D341Med (cell line): ENCODE measurements at regions not wholly inside any gene's neighbourhood (a gene's known extent, or its start where the extent isn't known, plus 50 kb on each side); places are given as distances from the start of the nearest gene placed in this dataset.

Experiments used
- DNase-seq: peaks from one replicate; pipeline ENCODE4 v3.0.0; 2012; ENCODE audit warnings: low spot score

DNA sequence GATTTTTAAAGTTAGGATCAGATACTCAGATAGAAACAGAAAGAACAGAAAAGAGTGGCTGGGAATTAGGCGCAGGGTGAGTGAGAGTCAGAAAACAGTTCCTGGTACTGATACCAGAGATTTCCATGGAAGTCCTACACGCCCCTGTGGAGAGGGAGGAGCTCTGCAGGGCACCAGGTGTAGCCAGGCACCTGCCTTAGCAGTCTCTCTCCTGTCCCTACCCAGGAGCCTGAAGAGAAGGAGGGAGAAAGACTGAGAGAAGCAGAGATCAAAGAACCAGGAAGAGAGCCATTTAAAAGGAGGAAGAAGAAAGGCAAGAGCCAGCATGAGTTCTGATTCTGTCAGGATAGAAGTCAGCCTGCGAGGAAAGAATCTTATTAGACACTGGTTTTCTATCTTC, 65.0 kb downstream of the CBLN1 start:
- DNase-seq, result no peak

DNA sequence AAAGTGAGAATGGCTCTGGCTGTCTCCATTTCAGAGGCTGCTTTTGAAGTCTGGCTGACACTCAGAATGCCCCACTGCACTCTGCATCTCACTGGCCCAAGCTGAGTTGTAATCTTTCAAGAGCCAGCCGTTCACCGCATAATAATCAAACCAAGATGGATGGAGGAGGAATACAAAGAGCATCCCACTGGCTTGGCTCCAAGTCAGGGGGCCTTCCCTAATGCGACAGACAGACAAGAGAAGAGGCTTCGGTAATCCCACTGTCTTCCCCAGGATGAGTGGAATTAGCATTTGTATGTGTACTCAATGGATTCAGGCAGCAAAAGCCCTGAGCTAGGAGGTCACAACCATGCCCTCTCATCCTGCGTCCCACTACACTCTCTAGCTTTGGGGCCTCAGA, 68.0 kb downstream of the CBLN1 start:
- DNase-seq, result no peak

DNA sequence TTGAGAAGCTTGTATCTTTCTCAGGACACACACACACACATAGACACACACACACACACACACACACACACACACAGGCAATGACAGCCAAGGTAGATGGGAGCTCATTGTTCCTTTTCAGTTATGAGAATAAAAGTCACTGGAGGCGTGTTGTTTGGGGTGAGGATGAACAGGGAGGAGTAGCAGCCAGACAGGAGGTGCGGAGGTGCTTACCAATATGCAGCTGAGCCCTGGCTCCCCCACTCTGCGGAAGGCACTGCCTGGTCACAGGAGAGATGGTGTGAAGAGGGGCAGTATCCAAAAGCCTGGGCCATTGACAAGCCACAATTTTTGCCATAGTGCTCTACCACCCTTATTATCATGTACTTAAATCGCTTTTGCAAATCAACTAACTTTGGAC, 77.4 kb downstream of the CBLN1 start:
- no peak for DNase-seq

DNA sequence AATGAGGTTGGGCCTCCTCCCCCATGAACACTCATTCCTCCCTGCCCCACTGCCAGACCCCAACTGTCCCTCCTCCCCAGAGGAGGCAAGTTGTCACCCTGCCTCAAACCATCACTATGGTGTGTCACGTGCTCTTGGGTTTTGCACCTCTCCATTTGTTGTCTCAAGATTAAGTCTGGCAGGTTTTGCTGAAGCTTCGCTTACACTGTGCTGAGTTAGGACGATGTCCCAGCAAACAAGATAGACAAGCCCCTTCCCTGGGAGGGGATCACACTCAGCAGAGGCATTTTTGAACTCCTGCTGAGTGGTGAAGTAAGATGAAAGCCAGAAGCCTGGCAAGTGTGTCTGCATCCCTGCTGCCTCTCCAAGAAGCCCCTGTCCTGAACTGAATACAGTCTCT, 78.3 kb downstream of the CBLN1 start:
- DNase-seq, result no peak

DNA sequence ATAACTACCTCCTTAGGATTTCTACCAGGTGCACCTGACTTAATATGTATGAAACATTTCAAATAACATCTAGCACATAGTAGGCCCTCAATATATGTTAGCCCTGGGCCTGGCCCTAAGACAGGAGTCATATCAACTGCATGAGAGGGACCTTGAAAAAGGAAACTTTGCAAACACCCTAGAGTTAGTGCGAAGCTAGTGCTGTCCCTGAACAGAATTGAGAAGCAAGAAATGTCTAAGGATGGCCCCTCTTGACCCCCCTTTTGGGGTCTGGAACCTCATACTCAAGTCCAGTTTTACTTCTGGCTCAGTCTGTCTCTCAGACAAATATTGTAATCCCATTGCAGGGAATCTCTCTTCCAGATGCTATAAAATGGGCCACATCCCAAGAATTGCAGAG, 80.5 kb downstream of the CBLN1 start:
- no peak for DNase-seq

DNA sequence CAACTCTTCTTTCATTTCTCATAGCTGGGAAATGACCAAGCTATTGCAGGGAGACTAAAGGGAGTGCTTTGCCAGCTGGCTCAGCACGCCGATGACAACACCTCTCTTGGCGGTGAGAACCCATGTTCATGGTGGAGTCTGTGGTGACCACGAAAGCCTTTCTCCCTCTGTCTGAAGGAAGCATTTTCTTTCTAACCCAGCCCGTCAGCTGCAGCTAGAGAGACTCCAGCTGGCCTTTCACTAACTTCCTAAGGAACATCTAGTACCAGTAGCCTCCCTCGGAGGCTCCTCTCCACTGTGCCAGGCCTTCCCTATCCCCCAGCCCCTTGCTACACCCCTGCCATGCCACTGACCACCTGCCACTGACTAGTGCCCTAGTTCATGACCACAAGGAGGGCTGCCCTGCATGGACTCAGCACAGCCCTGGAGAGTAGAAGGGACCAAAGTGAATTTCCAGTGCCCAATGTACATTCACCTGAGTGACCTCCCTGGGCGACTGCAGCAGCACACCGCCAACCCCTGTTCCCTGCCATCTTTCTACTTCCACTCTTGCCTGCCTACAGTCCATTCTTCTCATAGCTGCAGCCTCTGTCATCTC, 81.3 kb downstream of the CBLN1 start:
- DNase-seq, result no peak

DNA sequence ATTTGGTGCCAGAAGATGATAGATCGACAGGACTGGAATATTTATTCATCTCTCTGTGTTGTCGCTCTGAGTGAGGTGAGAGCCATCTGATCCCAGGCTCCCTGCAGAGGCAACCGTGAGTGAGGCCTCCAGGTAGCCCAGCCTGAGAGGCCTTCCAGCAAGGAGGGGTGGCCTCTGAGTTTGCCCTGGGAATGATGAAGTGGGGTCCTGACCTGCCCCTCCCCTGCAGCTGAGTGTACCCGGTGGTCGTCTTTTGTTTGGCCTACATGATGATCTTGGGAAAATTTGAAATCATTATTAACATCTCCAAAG, 86.4 kb downstream of the CBLN1 start:
- DNase-seq, result no peak

DNA sequence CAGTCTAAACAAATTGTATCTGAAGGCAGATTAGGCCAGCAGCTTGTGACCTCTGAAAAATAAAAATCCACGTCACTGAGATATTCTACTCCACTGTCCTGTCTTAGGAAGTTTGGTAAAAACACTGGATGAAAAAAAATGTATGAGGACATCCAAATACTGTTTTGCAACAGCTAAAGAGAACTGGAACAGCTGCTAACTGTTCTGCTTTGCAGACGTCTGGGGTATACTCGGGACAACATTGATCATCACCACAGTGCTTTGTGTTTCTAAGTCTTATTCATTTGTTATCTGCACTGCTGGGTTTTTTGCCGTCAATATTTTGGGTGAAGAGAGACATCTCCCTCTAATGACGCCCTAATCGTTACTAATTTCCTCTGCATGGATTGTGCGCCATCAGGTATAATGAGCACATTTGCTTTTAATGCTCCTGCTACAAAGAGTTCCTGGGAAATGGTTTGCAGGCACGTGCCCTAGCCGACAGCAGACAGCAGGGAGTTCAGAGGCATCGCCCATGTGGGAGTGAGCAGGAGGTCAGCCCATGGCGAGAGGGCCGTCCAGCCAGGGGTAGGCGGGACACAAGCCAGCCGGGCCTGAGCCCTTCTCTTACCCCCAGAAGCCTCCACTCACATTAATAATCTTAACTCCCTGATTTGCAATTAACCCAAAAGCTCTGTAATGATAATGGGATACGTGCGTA, 87.0 kb downstream of the CBLN1 start:
- DNase-seq, result no peak

DNA sequence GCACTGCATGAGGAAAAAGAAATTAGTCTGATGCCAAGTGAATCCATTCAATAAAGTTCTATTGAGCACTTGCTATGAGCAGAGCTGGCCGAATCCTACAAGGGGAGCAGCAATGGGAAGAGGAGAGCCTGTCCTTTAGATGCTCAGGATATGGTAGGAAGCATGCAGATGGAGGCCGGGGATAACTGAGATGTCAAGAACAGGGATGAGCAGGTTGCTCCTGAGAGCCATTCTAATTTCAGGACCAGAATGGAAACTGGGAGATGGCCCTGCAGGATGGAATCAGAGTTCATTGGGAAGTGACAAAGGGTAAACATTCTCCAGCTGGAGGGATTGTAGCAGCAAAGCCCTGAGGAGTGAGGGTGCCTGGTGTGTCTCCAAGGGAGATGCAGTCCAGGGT, 88.0 kb downstream of the CBLN1 start:
- DNase-seq, result no peak

DNA sequence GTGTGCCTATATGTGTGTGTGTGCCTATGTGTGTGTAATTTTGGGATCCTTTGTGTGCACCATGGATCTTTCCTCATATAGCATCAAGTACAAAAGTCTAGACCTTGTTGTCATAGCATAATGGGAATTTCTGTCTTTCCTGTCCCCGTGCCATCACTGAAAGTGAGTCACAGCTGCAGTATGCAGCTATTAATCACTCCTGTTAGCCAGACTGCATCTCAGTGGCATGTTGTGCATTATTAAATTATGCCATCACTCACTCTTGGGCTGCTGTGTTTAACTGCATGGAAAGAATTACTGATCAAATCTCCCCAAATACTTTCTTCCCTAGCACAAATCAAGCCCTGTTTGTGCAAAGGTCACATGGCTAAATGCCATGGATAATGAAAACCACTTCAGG, 92.4 kb downstream of the CBLN1 start:
- no peak for DNase-seq

DNA sequence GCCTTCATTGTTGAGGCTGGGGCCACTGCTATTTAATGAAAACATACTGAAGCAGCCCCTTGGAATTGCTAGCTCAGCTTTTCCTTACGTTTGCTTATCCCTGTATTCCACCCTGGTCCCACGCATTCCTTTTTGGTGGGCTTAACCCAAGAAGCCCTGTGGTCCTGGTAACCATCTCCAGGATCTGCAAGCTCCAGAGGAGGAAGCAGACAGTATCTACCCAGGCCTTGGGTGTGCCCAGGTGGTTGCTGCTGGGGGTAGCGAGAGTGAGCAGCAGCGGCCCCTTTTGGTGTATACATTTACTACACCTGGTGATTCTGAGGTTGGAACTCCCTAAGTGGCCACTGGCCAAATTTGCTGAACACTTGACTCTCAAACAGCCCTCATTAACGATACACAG, 97.7 kb downstream of the CBLN1 start:
- peak; percentile 29 for DNase-seq

DNA sequence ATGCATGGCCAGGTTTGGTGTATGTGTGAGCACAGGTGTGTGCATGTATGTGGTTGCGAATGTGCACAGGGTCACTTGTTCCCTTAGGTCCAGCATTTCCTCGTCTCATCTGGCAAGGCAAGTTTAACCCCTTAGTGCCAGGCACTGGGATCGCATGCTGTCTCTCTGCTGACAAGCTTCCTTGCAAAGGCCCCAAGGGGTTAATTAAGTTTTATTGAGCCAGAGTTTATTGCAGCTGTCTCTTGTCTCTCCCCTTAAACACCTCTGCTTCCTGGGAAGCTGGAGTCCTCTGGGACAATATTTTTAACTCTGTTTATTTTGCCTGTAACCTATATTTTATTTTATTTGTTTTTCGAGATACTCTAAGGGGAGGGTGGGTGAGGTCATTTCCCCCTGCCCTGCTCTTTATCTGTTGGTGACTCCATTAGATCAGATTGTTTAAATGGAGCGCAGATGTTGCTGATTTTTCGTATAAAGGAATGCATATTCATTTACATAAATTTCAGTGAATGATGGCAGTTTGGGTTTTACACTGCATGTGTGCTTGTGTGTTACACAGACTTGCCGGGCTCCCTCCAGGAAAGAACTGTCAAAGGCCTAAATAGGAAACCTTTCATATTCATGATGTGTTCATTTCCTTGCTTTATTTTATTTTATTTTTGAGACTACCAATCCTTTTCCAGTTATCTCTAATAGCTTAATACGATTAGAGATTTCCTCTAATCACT, 99.7 kb downstream of the CBLN1 start:
- DNase-seq, result no peak

DNA sequence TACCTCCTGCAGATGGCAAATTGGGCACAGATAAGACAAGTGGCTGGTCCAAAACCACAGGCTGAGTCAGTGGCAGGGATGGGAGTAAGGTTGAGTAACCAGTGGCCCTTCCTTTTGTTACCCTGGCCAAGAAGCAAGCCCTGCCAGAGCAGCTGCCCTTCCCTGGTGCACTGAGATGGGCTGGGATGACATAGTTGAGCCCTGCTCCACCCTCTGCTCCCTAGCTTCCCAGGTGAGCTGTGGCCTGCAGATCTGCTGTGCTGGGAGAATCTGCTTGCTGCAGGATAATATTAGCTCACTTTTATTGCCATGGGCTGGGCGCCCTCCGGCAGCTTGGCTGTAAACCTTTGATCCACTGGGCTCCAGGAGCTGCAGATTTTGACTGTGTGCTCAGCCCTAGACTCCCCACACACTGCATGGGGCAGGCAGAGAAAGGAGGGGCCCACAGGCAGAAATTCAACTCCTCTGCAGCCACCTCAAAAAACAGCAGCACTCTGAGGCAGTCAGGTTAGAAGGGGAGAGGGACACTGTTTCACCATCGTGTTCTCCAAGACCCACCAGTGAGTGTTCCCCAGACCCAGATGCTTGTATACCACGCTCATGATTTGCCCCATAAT, 101.8 kb downstream of the CBLN1 start:
- no peak for DNase-seq

DNA sequence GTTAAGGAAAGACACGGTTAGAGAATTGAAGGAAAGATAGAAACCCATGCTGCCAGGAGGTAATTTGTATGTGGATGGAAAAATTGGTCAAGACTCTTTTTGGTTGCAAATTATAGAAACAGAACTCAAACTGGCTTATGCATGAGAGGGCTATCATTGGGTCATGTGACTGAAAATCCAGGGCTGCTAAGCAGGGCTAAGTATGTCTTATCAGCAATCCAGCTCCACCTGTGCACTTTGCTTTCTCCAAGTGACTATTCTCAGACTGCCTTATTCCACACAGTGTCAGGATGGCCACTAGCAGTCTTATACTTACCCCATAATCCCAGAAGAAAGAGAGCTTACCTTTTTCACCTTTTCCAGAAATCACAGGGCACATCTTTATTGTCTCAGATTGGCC, 113.5 kb downstream of the CBLN1 start:
- no peak for DNase-seq

DNA sequence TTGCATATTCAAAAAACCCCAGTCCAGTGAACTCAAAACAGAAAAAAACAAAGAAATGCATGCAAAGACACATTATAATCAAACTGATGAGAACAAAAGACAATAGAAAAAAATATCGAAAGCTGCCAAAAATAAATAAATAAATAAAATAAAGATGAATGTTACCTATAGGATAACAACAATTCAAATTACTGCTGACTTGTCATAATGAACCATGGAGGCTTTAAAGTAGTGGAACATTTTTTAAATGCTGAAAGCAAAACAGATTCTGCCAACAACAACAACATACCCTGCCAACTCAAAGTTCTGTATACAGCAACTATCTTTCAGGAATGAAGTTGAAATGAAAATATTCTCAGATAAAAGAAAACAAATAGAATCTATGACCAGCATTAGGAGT, 116.6 kb downstream of the CBLN1 start:
- no peak for DNase-seq

DNA sequence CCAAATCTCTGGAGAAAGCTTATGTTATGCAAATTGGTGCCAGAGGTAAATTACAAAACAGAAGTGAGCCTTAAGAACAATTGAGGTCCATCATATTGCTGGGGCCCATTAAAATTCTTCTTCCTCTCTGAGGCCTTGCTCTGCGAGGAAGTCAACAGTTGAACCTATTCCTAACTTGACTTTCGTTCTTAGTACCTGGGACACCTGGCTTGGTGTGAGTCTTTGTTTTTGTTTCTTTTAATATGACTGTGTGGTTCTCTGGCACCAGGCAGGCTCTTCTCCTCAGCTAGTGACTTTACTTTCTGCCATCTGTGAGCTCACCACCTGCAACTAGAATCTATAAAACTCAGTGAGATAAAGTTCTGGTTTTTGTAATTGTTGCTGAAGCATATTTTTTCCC, 120.4 kb downstream of the CBLN1 start:
- DNase-seq, result no peak

DNA sequence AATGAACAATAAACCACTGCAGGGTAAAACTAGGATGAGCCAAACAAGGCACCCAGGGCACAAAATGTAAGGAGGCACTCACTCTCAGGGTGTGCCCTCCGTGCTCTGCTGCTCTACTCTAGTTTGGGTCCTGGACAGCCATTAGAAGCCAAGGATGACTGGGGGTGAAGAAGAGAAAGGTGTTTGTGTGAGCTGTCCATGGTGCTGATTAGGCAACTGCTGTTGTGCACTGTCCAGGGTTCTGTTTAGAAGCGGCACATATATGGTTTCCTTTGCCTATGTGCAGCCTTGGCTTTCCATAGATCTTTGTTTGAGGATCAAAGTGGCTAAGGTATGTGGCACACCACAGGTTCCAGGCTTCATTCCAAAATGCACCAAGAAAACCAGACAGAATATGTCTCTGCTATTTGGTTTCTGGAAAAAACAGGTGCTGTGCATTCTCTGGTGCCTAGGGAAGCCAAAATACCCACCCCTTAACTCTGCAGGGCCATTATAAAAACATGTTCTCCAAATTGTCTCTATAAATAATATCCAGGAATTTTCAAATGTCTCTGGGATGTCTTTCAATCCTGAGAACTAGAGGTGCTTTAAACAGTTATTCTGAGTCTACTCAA, 123.5 kb downstream of the CBLN1 start:
- DNase-seq, result no peak

DNA sequence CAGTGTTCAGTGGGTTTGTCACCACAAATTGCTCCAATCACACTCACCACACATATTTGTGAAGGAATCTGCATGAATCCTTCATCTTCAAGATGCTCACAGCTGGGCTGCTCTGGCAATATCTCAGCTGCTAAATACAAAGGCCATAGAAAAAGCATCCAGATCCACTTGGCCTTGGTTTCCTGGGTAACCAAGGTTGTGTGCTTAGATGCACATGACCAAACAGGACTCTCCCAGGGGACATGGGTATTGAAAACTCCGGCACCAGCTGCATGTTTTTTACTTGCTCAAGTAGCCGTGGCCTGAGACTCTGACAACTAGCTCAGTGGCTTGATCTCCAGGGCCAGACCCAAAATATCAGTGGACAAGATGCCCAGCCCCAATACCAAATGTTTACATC, 131.3 kb downstream of the CBLN1 start:
- no peak for DNase-seq

DNA sequence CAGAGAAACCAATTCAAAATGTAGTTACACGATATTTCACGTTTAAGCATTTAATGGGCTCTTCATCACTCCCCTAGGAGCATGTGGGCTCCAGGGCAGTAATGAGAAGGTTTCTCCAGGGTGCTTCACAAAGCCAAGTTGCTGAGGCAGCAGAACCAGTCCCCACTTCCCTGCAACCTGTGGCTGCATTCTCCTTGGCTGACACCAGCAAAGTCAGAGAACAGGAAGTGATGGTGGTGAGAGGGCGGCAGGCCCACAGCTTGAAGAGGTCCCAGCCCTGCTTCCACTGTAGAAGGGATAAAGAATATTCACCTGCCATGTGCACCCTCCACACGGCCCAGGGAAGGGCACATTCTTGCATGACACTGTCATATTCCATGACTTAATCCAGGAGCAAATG, 133.2 kb downstream of the CBLN1 start:
- DNase-seq, result no peak

DNA sequence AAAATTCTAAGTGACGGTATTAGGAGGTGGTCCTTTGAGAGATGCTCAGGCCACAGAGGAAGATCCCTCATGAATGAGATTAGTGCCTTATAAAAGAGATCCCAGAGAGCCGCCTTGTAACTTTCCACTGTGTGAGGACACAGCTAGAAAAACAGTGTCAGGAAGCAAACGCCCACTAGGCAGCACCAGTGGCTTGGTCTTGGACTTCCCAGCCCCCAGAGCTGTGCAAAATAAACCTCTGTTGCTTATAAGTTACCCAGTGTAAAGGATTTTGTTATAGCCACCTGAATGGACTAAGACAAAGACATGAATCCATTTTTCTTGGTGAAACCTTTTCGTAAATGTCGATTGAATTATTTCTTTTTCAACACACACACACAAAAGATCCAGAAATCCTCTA, 141.0 kb downstream of the CBLN1 start:
- no peak for DNase-seq

DNA sequence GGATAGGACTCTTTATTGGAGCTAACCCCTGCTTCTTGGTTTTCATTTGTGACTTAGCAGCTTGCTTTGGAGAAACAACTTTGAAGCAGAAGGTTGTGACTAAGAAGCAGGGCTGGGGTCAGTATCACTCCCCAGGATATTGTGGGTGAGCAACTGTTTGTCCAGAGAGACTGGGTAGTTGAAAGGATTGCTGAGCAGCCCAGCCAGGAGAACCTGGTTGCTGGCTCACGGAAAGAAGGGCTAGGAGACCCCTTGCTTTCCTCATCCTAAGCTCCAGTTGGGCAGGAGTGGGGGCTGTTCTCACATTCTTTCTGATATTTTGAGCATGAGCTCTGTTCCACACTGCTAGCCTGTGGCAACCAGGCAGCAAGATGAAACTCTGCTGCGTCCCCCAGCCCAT, 151.2 kb downstream of the CBLN1 start:
- DNase-seq, result no peak

DNA sequence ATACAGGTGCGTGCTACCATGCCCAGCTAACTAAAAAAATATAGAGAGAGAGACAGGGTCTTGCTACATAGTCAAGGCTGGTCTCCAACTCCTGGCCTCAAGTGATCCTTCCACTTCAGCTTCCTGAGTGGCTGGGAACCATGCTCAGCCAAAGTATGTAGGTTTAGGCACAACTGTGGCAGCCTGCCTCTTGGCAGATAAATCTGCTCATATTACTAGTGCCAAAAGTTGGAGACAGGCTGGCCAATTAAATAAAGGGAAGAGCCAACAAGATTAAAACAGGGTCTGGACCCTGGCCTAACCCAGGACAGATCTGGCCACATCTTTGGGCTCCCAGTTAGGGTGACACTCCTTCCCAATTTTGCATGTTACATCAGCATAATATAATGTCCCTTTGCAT, 151.7 kb downstream of the CBLN1 start:
- no peak for DNase-seq

DNA sequence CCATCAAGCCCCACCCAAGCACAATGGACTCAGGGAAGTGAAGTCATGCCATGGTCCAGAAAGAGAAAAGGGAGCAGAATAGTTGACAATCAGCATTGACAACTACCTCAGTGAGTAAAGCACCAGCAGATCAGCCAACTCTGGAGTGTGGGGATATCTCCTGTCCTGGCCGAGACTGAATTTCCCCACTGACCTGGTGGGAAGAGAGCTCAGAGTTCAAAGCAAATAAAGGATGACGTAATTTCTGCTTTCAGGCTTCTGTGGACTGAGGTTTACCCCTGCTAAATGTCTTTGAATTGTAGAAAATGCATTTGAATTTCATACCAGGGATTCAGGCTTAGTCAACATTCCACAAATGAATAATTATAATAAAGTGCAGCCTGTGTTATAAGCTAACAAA, 152.9 kb downstream of the CBLN1 start:
- no peak for DNase-seq
